ENCODE measurements at regions not wholly inside any gene's neighbourhood (a gene's known extent, or its start where the extent isn't known, plus 50 kb on each side); places are given as distances from the start of the nearest gene placed in this dataset.
"Not testable (repeated sequence)": the region's sequence is repeated elsewhere in the genome, so short reads cannot be mapped to it uniquely, and the experiment has no call there.

- no peak for DNase-seq
Observed at GRCh38 chr1:67588178-67588855, 96.7 kb upstream of the GADD45A start.

- no peak for DNase-seq
Observed at GRCh38 chr1:67589519-67590233, 95.3 kb upstream of the GADD45A start.

GRCh38 chr1:67590329-67590728 lies 94.7 kb upstream of the GADD45A start:
- no peak for DNase-seq

- DNase-seq = no peak
Observed at GRCh38 chr1:67594764-67595163, 90.2 kb upstream of the GADD45A start.

GRCh38 chr1:67596674-67597073 lies 88.3 kb upstream of the GADD45A start:
- no peak for DNase-seq

- no peak for DNase-seq
Observed at GRCh38 chr1:67597336-67597735, 87.7 kb upstream of the GADD45A start.

GRCh38 chr1:67599085-67599484 lies 85.9 kb upstream of the GADD45A start:
- no peak for DNase-seq

GRCh38 chr1:67601539-67601938 lies 83.5 kb upstream of the GADD45A start:
- DNase-seq = no peak

GRCh38 chr1:67601955-67602354 lies 83.0 kb upstream of the GADD45A start:
- DNase-seq = no peak

GRCh38 chr1:67604778-67605177 lies 80.2 kb upstream of the GADD45A start:
- no peak for DNase-seq

- DNase-seq = no peak
Observed at GRCh38 chr1:67605209-67605780, 79.7 kb upstream of the GADD45A start.

- no peak for DNase-seq
Observed at GRCh38 chr1:67607286-67607685, 77.7 kb upstream of the GADD45A start.

- no peak for DNase-seq
Observed at GRCh38 chr1:67607699-67608098, 77.3 kb upstream of the GADD45A start.

- no peak for DNase-seq
Observed at GRCh38 chr1:67608661-67609576, 76.1 kb upstream of the GADD45A start.

GRCh38 chr1:67609577-67610341 lies 75.2 kb upstream of the GADD45A start:
- no peak for DNase-seq

- no peak for DNase-seq
Observed at GRCh38 chr1:67610450-67610849, 74.6 kb upstream of the GADD45A start.

GRCh38 chr1:67611846-67612245 lies 73.2 kb upstream of the GADD45A start:
- no peak for DNase-seq

GRCh38 chr1:67612788-67613241 lies 72.2 kb upstream of the GADD45A start:
- DNase-seq = no peak

GRCh38 chr1:67613479-67613878 lies 71.5 kb upstream of the GADD45A start:
- DNase-seq = not testable (repeated sequence)

GRCh38 chr1:67614511-67614934 lies 70.5 kb upstream of the GADD45A start:
- no peak for DNase-seq

GRCh38 chr1:67615886-67616285 lies 69.1 kb upstream of the GADD45A start:
- no peak for DNase-seq

GRCh38 chr1:67616394-67616985 lies 68.5 kb upstream of the GADD45A start:
- no peak for DNase-seq

Measured in activated CD4-positive, CD25-positive, alpha-beta regulatory T cell (primary cell).